Lung (tissue), 11 donors: ENCODE measurements at regions not wholly inside any gene's neighbourhood (a gene's known extent, or its start where the extent isn't known, plus 50 kb on each side); places are given as distances from the start of the nearest gene placed in this dataset.

Source experiments
- ATAC-seq: fragments of 200-7000 bp; cut with Tn5 transposase; one replicate; pipeline ENCODE4 v1.9.1; 2020; ENCODE audit warnings: moderate number of reproducible peaks; ENCODE audit not compliant: insufficient read depth, low FRiP score
- DNase-seq, 3 donors: peaks; one replicate each; pipeline ENCODE4 v3.0.0-alpha.2; 2013 to 2017
- H3K27ac ChIP-seq, 2 donors: one replicate each; pipeline ENCODE4 v1.5.1; 2013; ENCODE audit warnings: mild to moderate bottlenecking in 2 of 2, moderate library complexity in 2 of 2, control low read depth in 1 of 2, inconsistent platforms in 1 of 2, low read depth in 1 of 2, low read length in 1 of 2
- H3K27me3 ChIP-seq, 3 donors: one replicate each; pipeline ENCODE4 v1.5.1; 2013; ENCODE audit warnings: low read length in 2 of 3; ENCODE audit not compliant: control insufficient read depth in 3 of 3, insufficient read depth in 3 of 3
- H3K36me3 ChIP-seq, 4 donors: one replicate each; pipeline ENCODE4 v1.5.1; 2013; ENCODE audit warnings: low read length in 4 of 4, mild to moderate bottlenecking in 1 of 4, moderate library complexity in 1 of 4; ENCODE audit not compliant: control insufficient read depth in 4 of 4, insufficient read depth in 4 of 4
- H3K4me1 ChIP-seq, 5 donors: one replicate each; pipeline ENCODE4 v1.5.1; 2013; ENCODE audit warnings: low read length in 5 of 5, mild to moderate bottlenecking in 2 of 5, moderate library complexity in 1 of 5; ENCODE audit not compliant: control insufficient read depth in 5 of 5, insufficient read depth in 5 of 5
- H3K4me3 ChIP-seq: one replicate; pipeline ENCODE4 v1.5.1; 2013; ENCODE audit warnings: mild to moderate bottlenecking, control low read depth, moderate library complexity
- H3K9ac ChIP-seq, 2 donors: one replicate each; pipeline ENCODE4 v1.5.1; 2013; ENCODE audit warnings: low read length in 2 of 2, control low read depth in 1 of 2; ENCODE audit not compliant: insufficient read depth in 1 of 2
- H3K9me3 ChIP-seq, 4 donors: one replicate each; pipeline ENCODE4 v1.5.1; 2013; ENCODE audit warnings: low read length in 3 of 4, mild to moderate bottlenecking in 1 of 4, moderate library complexity in 1 of 4; ENCODE audit not compliant: control insufficient read depth in 4 of 4, insufficient read depth in 3 of 4
- CTCF ChIP-seq: IDR thresholded peaks from 2 replicates; pipeline ENCODE4 v1.5.1; 2012; ENCODE audit warnings: mild to moderate bottlenecking; ENCODE audit errors: control extremely low read depth, extremely low read depth
- WGBS, 2 donors: extraction: QIAGEN DNeasy Blood & Tissue Kit; methylation state at CpG; one replicate each; pipeline ENCODE4 v1.1.7; 2013; 5-methylcytosine and 5-hydroxymethylcytosine counted together
- donor health status: control.
- donor health status: control.
- donor health status: Bipolar disorder and iron deficiency.
- donor health status: healthy.
- donor health status: DM: yes; HTN: yes; CAD: no.

DNA sequence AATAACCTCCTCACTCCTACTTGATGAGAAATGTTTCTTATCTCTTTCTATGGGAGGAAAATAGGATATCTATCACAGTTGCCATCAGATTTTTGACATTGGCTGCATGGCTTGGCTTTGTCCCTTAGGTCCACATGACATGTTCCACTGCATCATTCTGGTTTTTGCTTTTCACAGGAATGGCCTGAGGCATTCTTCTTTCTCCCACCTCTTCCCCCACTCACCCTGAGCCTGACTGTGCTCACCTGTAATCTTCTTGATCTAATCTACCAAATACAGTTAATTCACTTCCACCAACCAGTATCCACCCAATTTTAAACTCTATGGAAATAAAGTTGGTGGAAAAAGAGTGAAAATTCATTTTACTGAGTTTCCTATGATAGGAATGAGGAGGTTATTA, 763.5 kb upstream of the CELF4 start:
- Histone ChIP-seq H3K4me1 (no peaks in the 10 kb centered on the region), H3K27me3 (no peaks in the 10 kb centered on the region), H3K27ac (no peak overlapping the region), H3K9ac (no peak overlapping the region), H3K4me3 (no peak overlapping the region), H3K36me3 (no peaks in the 10 kb centered on the region), H3K9me3 (no peaks in the 10 kb centered on the region)
- no peak for DNase-seq
- TF ChIP-seq CTCF, result no peak
- ATAC-seq, result no peak

DNA sequence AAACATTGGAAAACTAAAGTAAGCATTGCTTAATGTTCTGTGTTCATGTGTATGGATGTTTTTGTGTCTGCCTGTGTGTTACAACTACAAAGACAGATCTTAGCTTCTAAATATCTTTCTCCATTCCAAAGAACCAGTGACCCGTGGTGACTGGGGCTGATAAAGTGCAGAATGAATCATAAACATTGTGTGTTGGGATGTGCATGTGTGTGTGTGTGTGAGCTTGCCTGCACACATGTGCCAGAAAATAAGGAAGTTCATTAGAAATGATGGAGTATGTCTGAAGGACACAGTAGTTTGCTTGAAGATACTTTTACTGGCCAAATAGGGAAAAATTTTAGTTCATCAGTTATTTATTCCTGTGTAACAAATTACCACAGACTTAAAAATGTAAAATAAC, 756.6 kb upstream of the CELF4 start:
- Histone ChIP-seq H3K27ac (no peak overlapping the region), H3K4me1 (no peaks in the 10 kb centered on the region), H3K4me3 (no peak overlapping the region), H3K9me3 (peaks cover 0 to 4% (median 0%) of the 10 kb centered on the region in 4 donors), H3K9ac (no peak overlapping the region), H3K36me3 (no peaks in the 10 kb centered on the region), H3K27me3 (no peaks in the 10 kb centered on the region)
- WGBS, 2 donors, result 58% methylated on average over 1 of the region's 1 CpG
- no peak for DNase-seq
- ATAC-seq, result no peak
- TF ChIP-seq CTCF, result no peak

GRCh38 chr18:38321262-38321661, 755.7 kb upstream of the CELF4 start:
- H3K4me1 ChIP-seq, result no peaks in the 10 kb centered on the region
- DNase-seq, result peak in 1 of 3 donors; percentile 5

More at GRCh38 chr18:38321262-38321661, 755.7 kb upstream of the CELF4 start:
- ATAC-seq, result no peak
- H3K27me3 ChIP-seq, result no peaks in the 10 kb centered on the region
- TF ChIP-seq CTCF, result no peak
- 71 to 88% methylated on average over 3 of the region's 3 CpGs for WGBS, 2 donors
- no peak overlapping the region for H3K27ac ChIP-seq
- no peaks in the 10 kb centered on the region for H3K36me3 ChIP-seq
- no peak overlapping the region for H3K9ac ChIP-seq
- H3K9me3 ChIP-seq, result peaks cover 0 to 4% (median 0%) of the 10 kb centered on the region in 4 donors
- no peak overlapping the region for H3K4me3 ChIP-seq
